HCT116 (cell line): ENCODE measurements at regions not wholly inside any gene's neighbourhood (a gene's known extent, or its start where the extent isn't known, plus 50 kb on each side); places are given as distances from the start of the nearest gene placed in this dataset.

Experiments used
- CTCF ChIP-seq, 3 experiments: fragments of 200-600 bp in 1 of 3; sonication (generic) in 1 of 3; IDR thresholded peaks in 2 of 3; conservative IDR thresholded peaks in 1 of 3; 2 replicates each; pipeline ENCODE4 v1.5.1; 2012 to 2017; ENCODE audit warnings: low read depth in 2 of 3, low read length in 2 of 3, antibody characterized with exemption in 1 of 3, borderline replicate concordance in 1 of 3, control low read depth in 1 of 3, mild to moderate bottlenecking in 1 of 3, mixed read lengths in 1 of 3, mixed run types in 1 of 3, moderate library complexity in 1 of 3; ENCODE audit not compliant: insufficient read depth in 1 of 3
- POLR2A ChIP-seq: IDR thresholded peaks from 2 replicates; pipeline ENCODE4 v1.7.0; 2011; ENCODE audit warnings: borderline replicate concordance; ENCODE audit not compliant: insufficient read depth, insufficient read length; ENCODE audit errors: extremely low read depth
- SRF ChIP-seq: IDR thresholded peaks from 2 replicates; pipeline ENCODE4 v1.6.1; 2012; ENCODE audit warnings: low read depth

DNA sequence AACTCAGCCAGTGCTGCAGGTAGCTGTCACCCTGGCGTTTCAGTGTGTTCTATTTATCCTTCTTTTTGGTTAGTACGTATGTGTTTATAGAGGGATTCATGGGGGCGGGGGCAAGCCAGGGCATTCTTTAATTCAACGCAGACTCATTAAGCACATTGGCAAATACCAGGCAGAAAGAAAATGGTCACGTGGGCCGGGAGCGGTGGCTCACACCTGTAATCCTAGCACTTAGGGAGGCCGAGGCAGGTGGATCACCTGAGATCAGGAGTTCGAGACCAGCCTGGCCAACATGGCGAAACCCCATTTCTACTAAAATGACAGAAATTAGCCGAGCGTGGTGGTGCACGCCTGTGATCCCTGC is 69.1 kb downstream of the HAPSTR1 start:
- TF ChIP-seq CTCF (IDR thresholded peaks at IDR 0.05 in 2 of 3, conservative IDR thresholded peaks at IDR 0.05 in 1 of 3; ENCODE audit: borderline replicate concordance in 1 of 3, insufficient read depth in 1 of 3, low read depth in 2 of 3, low read length in 2 of 3) (no peak), POLR2A (no peak), SRF (no peak)
